Effector memory CD4-positive, alpha-beta T cell (primary cell): ENCODE measurements at regions not wholly inside any gene's neighbourhood (a gene's known extent, or its start where the extent isn't known, plus 50 kb on each side); places are given as distances from the start of the nearest gene placed in this dataset.

Experiments
- DNase-seq, 3 donors: peaks; one replicate each; pipeline ENCODE4 v3.0.0-alpha.2; 2020
- H3K27ac ChIP-seq: 2 replicates; pipeline ENCODE4 v1.7.0; 2013; ENCODE audit warnings: mild to moderate bottlenecking, low read length, moderate library complexity; ENCODE audit not compliant: insufficient read depth, poor library complexity, severe bottlenecking
- H3K27me3 ChIP-seq: replicated peaks from 2 replicates; pipeline ENCODE4 v1.7.0; 2013; ENCODE audit warnings: mild to moderate bottlenecking, low read length; ENCODE audit not compliant: insufficient read depth, control insufficient read depth, poor library complexity, severe bottlenecking
- H3K36me3 ChIP-seq: 2 replicates; pipeline ENCODE4 v1.7.0; 2013; ENCODE audit warnings: mild to moderate bottlenecking, low read length, moderate library complexity; ENCODE audit not compliant: control insufficient read depth, insufficient read depth
- H3K4me1 ChIP-seq: 2 replicates; pipeline ENCODE4 v1.7.0; 2013; ENCODE audit warnings: low read length, mild to moderate bottlenecking; ENCODE audit not compliant: control insufficient read depth, insufficient read depth, poor library complexity, severe bottlenecking
- H3K4me3 ChIP-seq: 2 replicates; pipeline ENCODE4 v1.7.0; 2013; ENCODE audit warnings: low read length, low read depth, mild to moderate bottlenecking; ENCODE audit not compliant: insufficient read depth, poor library complexity, severe bottlenecking
- H3K9me3 ChIP-seq: 2 replicates; pipeline ENCODE4 v1.7.0; 2013; ENCODE audit warnings: mild to moderate bottlenecking, low read length, moderate library complexity; ENCODE audit not compliant: control insufficient read depth

DNA sequence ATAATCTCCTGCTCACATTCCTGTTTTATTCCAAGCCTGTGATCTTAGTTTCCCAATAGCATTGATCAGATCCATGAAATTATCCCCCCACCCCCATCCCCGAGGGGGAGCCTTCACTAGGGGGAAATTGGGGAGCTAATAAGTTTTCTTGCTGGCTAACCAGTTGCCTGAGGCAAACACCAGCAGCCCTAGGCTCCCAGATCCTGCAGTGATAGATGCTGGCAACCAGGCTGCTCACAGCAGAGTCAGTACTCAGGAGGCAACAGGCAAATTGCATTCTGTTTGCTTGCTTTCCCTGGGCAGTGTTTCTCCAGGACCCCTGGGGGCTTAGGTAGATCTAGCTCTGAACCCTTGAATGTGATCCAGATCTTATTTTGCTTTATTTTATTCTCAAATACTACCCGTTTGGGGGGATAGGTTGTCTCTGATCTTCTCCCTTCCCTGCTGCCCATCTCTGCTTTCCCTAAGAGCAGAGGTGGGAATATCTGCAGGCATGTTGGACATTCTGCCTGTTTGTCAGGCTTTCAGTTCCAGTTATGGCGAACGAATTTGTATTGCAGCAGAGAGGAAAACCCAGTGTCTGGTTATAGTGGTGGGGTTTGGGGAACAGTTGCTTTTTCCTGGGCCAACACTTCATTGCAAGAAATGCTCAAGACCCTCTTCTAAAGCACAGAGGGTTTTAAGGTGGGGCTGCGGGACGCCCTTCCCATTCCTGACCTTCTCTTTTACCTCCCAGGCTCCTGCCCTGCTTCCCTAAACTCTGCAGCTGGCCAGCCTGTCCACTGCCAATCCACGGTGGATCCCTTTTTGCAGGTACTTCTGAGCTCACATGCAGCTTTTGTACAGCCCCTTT lies 289.8 kb upstream of the PLXNA2 start:
- H3K9me3 ChIP-seq: no peaks in the 10 kb centered on the region
- no peaks in the 10 kb centered on the region for H3K4me1 ChIP-seq
- no peak for DNase-seq
- H3K27me3 ChIP-seq: no peaks in the 10 kb centered on the region
- no peak overlapping the region for H3K27ac ChIP-seq
- no peaks in the 10 kb centered on the region for H3K36me3 ChIP-seq
- H3K4me3 ChIP-seq: no peak overlapping the region

DNA sequence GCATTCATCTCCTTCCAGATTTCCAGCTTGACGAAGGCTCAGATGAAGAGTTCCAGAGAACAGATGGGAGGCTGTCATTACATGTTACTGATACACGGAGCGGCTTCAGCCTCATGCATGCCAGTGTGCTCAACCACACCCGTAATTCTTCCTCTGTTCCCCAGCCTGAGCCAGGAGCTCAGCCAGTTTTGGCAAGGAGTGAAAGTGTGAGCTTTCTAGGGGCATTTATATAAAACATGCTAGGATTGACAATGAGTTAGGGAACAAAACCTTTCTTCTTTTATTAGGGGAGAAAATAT lies 290.4 kb upstream of the PLXNA2 start:
- no peaks in the 10 kb centered on the region for H3K4me1 ChIP-seq
- H3K27me3 ChIP-seq: no peaks in the 10 kb centered on the region
- no peak for DNase-seq
- H3K4me3 ChIP-seq: no peak overlapping the region
- H3K36me3 ChIP-seq: no peaks in the 10 kb centered on the region
- no peak overlapping the region for H3K27ac ChIP-seq
- H3K9me3 ChIP-seq: no peaks in the 10 kb centered on the region

DNA sequence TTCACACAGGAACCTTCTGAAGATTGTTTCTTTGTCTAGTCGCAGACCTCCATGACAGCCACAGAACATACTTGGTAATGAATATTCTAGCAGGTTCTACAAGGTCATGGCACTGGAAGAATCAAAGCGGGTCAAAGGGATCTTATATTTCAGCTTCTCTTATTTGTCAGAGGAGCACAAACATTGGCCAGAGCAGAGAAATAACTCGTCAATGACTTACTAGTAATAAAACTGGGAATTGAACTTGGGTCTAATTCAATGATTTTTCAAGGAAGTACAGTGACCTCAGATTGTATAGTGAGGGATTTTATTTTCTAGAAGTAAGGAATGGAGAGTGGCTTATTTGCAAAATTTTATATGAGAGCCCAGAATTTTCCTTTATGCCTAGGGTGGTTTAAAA lies 290.8 kb upstream of the PLXNA2 start:
- H3K4me3 ChIP-seq: no peak overlapping the region
- H3K27ac ChIP-seq: no peak overlapping the region
- H3K27me3 ChIP-seq: no peaks in the 10 kb centered on the region
- DNase-seq: no peak
- H3K9me3 ChIP-seq: no peaks in the 10 kb centered on the region
- H3K4me1 ChIP-seq: no peaks in the 10 kb centered on the region
- no peaks in the 10 kb centered on the region for H3K36me3 ChIP-seq

DNA sequence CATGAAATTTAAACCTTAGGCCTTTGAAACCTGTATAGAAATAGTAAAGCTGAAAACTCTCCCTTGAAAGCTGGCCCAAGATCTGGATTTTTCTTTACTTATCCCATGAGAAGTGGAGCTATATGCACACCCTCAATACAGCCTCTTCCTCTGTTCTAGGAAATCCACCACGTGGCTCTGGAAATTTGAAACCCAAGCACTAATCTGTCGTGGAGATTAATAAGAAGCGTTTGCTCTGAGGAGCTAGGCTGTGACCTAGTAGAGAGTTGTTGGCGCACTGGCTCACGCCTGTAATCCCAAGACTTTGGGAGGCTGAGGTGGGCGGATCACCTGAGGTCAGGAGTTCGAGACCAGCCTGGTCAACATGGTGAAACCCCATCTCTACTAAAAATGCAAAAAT lies 291.3 kb upstream of the PLXNA2 start:
- no peak overlapping the region for H3K4me3 ChIP-seq
- no peaks in the 10 kb centered on the region for H3K9me3 ChIP-seq
- no peak overlapping the region for H3K27ac ChIP-seq
- H3K27me3 ChIP-seq: no peaks in the 10 kb centered on the region
- DNase-seq: no peak
- no peaks in the 10 kb centered on the region for H3K36me3 ChIP-seq
- H3K4me1 ChIP-seq: no peaks in the 10 kb centered on the region

DNA sequence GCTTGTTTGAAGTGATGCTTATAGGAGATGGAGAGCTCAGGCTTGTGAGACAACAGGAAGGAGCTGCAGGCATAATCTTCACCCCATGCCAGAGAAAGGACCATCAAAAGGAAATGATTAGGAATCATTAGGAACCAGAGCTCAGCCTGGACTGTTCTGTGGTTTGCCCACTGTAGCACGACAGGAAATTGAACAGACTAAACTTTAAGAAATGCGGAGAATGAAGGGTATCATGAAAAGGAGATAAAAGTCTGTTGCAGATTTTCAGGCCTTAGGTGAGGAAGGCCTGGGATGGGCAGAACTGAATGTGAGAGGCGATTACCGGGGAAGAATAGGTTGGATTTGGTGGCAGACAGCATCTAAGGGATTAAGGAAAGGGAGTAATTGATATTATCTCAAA lies 292.0 kb upstream of the PLXNA2 start:
- H3K36me3 ChIP-seq: no peaks in the 10 kb centered on the region
- no peak overlapping the region for H3K4me3 ChIP-seq
- DNase-seq: no peak
- no peaks in the 10 kb centered on the region for H3K4me1 ChIP-seq
- H3K9me3 ChIP-seq: no peaks in the 10 kb centered on the region
- H3K27me3 ChIP-seq: no peaks in the 10 kb centered on the region
- no peak overlapping the region for H3K27ac ChIP-seq

DNA sequence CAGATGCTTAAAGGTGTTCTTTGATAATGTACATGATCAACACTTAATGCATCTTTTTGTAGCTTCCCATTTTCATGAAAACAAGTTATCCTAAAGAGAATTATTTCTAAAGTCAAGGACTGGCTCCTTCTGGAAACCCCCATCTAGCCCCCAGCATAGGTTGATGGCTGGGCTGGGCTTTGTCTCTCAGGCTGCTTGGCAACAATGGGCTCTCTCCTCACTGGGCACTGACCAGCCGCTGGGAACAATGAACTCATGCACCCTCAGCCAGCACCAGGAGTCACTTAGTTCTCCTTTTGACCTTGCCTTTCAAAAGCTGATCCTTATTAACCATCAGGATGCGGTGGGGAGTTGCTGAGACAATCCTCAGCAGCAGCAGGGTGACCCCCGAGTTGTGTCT lies 293.0 kb upstream of the PLXNA2 start:
- no peaks in the 10 kb centered on the region for H3K9me3 ChIP-seq
- H3K27me3 ChIP-seq: no peaks in the 10 kb centered on the region
- no peak for DNase-seq
- H3K36me3 ChIP-seq: no peaks in the 10 kb centered on the region
- H3K27ac ChIP-seq: no peak overlapping the region
- H3K4me3 ChIP-seq: no peak overlapping the region
- no peaks in the 10 kb centered on the region for H3K4me1 ChIP-seq

DNA sequence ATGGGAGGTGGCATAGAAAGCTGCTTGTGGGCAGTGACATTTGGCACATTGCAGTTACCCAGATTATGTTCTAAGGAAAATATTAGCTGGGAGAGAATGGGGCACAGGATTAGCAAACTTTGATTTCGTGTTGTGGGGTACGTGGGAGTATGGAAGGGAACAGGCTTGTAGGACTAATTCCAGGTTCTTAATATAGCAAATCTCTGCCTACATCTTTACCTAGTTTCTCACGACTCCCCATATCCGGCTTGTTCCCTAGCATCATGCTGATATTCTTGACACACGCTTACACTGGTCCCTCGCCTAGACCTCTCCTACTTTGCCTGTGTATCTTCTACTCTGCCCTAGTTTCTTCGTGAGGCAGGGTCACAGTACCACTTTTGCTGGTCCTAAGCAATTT lies 293.9 kb upstream of the PLXNA2 start:
- H3K4me1 ChIP-seq: no peaks in the 10 kb centered on the region
- no peaks in the 10 kb centered on the region for H3K27me3 ChIP-seq
- H3K9me3 ChIP-seq: no peaks in the 10 kb centered on the region
- H3K36me3 ChIP-seq: no peaks in the 10 kb centered on the region
- no peak overlapping the region for H3K4me3 ChIP-seq
- H3K27ac ChIP-seq: no peak overlapping the region
- DNase-seq: no peak

DNA sequence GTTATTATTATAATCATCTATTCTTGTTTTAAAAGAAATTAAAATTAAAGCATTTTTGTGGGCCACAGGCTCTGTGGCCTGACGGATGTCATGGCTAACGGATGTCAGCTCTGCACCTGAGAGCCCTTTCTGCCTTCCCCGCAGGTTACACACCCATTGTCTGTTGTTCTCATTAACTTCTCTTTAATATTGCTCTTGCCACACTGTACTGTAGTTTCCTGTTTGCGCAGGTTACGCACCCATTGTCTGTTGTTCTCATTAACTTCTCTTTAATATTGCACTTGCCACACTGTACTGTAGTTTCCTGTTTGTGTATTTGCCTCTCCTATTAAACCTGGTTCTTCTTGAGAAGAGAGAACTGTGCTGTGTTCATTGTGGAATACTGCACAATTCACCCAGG lies 294.4 kb upstream of the PLXNA2 start:
- Histone ChIP-seq H3K27ac (no peak overlapping the region), H3K36me3 (no peaks in the 10 kb centered on the region), H3K4me1 (no peaks in the 10 kb centered on the region), H3K27me3 (no peaks in the 10 kb centered on the region), H3K4me3 (no peak overlapping the region), H3K9me3 (no peaks in the 10 kb centered on the region)
- no peak for DNase-seq

DNA sequence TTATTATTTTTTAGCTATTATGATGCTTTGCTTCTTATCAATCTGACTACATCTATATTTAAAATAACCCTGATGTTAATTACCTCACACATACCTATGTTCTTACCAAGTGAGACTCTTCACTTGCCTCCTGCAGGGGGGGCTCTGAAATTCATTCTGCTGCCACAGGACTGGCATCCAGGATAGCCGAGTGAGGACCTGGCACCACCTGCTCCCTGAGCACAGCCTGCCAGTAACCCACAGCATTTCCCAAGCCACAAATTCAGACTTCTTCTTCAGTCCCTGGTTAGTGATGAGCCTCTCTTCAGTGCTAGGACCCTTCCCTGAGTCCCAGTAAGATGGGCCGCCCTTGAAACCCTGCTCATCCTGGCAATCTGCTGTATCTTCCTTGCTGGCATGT lies 296.5 kb upstream of the PLXNA2 start:
- no peaks in the 10 kb centered on the region for H3K4me1 ChIP-seq
- DNase-seq: no peak
- no peak overlapping the region for H3K4me3 ChIP-seq
- H3K36me3 ChIP-seq: no peaks in the 10 kb centered on the region
- H3K9me3 ChIP-seq: no peaks in the 10 kb centered on the region
- H3K27me3 ChIP-seq: no peaks in the 10 kb centered on the region
- H3K27ac ChIP-seq: no peak overlapping the region

DNA sequence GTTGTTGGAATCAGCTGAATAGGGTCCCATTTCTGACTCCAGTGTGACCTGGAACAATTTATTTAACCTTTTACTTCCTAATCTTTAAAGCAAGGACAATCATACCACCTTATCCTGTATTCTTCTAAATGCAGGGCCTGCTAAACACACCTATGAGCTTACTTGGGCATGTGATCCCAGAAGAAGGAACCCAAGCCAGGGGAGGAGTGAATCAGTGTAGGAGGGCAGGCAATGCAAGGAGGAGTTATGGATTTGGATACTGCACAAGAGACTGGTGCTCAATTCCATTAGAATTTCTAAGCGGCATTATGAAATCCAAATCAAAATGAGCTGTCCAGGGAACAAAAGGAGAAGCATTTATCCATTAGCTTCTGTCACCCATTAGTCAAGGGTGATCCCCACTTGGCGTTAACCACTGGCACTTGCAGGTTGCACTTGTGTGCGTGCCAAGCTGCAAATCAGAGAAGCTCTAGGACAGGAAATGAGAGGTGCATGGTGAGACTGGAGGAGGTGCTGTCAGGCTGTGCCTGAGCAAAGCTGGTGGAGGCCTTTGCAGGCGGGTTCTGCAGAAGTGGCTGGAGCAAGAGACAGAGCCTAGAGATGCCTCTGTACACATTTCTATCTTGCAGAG lies 297.2 kb upstream of the PLXNA2 start:
- H3K27ac ChIP-seq: no peak overlapping the region
- no peaks in the 10 kb centered on the region for H3K9me3 ChIP-seq
- no peaks in the 10 kb centered on the region for H3K36me3 ChIP-seq
- H3K4me3 ChIP-seq: no peak overlapping the region
- DNase-seq: no peak
- H3K4me1 ChIP-seq: no peaks in the 10 kb centered on the region
- no peaks in the 10 kb centered on the region for H3K27me3 ChIP-seq
